Astrocyte of the spinal cord (primary cell): ENCODE measurements at regions not wholly inside any gene's neighbourhood (a gene's known extent, or its start where the extent isn't known, plus 50 kb on each side); places are given as distances from the start of the nearest gene placed in this dataset.

Source experiments
- DNase-seq: peaks from one replicate; pipeline ENCODE4 v3.0.0; 2011; ENCODE audit warnings: low read depth, low spot score
- H3K4me3 ChIP-seq: 2 replicates; pipeline ENCODE4 v1.5.1; 2011; ENCODE audit warnings: low read depth, mild to moderate bottlenecking, low read length, moderate library complexity
- in situ Hi-C: cut with HindIII; loops from 2 replicates; pipeline ENCODE4 v1.10.0; 2017; ENCODE audit warnings: low sequenced_read_pairs
- TF ChIP-seq, protein P1 (sequence below): IDR thresholded peaks from 2 replicates; pipeline ENCODE4 v1.5.1; 2012; ENCODE audit warnings: low read depth, mild to moderate bottlenecking, low read length, inconsistent platforms

- TF ChIP-seq, protein P1, sequence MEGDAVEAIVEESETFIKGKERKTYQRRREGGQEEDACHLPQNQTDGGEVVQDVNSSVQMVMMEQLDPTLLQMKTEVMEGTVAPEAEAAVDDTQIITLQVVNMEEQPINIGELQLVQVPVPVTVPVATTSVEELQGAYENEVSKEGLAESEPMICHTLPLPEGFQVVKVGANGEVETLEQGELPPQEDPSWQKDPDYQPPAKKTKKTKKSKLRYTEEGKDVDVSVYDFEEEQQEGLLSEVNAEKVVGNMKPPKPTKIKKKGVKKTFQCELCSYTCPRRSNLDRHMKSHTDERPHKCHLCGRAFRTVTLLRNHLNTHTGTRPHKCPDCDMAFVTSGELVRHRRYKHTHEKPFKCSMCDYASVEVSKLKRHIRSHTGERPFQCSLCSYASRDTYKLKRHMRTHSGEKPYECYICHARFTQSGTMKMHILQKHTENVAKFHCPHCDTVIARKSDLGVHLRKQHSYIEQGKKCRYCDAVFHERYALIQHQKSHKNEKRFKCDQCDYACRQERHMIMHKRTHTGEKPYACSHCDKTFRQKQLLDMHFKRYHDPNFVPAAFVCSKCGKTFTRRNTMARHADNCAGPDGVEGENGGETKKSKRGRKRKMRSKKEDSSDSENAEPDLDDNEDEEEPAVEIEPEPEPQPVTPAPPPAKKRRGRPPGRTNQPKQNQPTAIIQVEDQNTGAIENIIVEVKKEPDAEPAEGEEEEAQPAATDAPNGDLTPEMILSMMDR = no peak
- DNase-seq = no peak
- in situ Hi-C loops = no loop called here
- no peak overlapping the region for H3K4me3 ChIP-seq
Observed at GRCh38 chr6:144340541-144341371, 55.6 kb downstream of the UTRN start.

DNA sequence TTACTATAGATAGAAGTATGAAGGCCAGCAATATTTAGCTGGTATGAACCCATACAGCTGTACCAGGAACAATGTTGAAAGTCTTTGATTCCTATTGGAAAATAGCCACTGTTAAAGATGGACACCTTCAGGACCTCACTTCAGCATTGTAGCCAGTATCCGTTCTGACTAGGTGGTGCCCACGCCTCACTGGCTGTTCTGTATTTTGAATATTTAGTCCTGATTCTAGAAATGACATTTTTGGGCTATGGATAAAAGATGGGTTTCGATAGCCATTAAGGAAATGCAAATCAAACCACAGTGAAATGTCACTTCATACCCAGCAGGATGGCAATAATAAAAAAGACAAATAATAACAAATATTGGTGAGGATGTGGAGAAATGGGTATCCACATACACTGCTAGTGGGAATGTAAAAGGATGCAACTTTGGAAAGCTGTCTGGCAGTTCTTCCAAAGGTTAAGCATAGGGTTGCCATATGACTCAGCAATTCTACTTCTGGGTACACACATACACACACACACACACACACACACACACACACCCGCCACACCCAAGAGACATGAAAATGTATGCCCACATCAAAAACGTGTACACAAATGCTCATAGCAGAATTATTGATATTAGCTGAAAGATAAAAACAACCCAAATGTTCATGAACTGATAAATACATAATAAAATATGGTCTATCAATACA lies 56.8 kb downstream of the UTRN start:
- in situ Hi-C loops = no loop called here
- no peak overlapping the region for H3K4me3 ChIP-seq
- TF ChIP-seq, protein P1 = no peak
- no peak for DNase-seq

DNA sequence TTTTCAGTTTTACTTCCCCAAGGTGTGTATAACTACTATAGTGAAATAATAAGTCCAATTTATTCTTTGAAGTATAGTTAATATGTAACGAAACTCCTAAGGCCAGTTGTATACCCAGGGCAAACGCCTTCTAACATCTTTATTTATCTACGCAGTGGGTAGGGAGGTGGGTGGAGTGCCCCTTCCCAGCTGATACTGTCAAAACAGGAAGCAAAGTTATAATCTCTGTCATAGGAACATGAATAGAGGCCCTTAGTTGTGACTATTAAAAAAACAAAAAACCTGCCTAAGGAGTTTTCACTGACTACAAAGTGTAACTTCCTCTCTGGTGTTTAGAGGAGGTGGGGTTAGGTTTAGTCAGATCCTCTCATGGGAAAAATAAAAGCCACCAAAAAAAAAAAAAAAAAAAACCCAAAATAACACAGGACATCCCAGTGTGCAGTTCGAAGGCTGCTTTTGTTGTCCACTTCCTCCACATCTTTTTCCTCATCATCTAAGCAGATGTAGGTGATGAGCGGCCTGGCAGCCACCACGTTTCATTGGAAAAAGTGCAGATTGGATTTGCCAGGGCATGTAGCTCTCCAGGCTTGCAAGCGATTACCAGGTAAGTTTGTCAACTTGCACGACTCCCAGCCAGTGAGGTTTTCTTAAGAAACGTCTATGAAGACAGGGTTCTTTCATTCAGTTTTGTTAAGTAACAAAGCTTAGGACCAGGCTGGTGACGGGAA lies 58.7 kb downstream of the UTRN start:
- no peak overlapping the region for H3K4me3 ChIP-seq
- TF ChIP-seq, protein P1 = no peak
- no peak for DNase-seq
- in situ Hi-C loops = no loop called here

DNA sequence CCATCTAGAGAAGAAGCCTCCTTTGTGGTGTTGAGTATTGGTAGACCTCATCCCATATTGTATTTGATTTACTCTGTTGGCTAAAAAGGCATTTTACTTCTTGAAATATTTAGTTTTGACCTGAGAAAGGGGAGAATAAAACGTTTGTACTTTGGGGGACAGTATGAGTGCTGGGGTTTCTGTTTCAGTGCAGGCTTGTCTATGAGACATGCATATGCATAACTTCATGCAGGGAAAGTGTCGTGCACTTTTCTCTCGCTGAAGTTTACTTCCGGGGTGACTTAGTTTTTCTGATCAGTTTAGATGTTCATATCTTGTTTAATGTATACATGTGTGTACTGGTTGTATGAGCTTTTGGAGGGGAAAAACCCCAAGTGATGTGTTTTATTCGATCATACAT lies 59.5 kb downstream of the UTRN start:
- TF ChIP-seq, protein P1 = no peak
- in situ Hi-C loops = no loop called here
- DNase-seq = no peak
- no peak overlapping the region for H3K4me3 ChIP-seq

- in situ Hi-C loops = no loop called here
- TF ChIP-seq, protein P1 = no peak
- no peak overlapping the region for H3K4me3 ChIP-seq
- no peak for DNase-seq
Observed at GRCh38 chr6:144345451-144345850, 60.3 kb downstream of the UTRN start.

DNA sequence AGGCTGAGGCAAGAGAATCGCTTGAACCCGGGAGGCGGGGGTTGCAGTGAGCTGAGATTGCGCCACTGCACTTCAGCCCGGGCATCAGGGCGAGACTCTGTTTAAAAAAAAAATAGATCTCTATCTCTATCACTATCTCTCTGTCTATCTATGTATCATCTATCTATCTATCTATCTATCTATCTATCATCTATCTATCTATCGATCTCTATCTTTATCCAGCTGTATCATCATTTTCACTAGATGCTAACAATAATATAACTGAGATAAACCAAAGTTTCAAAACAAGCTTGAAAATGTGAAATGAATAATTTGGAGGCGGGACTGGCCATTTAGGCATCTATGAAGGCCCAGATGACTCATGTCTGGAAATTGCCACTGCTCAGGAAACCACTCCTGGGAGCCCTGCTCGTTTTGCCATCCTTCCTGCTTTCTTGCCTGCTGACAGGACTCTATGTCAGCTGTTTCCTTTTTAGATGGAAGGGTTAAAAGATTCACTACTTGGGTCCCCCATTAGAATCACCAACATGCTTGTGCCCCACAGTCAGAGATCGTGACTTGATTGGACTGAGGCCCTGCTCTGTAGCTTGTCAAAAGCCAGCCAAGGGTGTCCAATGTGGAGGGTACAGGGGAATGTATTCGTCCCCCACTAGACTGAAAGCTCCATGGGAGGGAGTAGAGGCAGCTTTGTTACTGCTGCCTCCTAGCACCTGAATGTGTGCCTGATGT lies 61.7 kb downstream of the UTRN start:
- peak; percentile 72 for DNase-seq
- TF ChIP-seq, protein P1 = no peak
- in situ Hi-C loops = no loop called here
- H3K4me3 ChIP-seq = no peak overlapping the region
